Body of pancreas (tissue), 4 donors: ENCODE measurements at regions not wholly inside any gene's neighbourhood (a gene's known extent, or its start where the extent isn't known, plus 50 kb on each side); places are given as distances from the start of the nearest gene placed in this dataset.

Experiments
- CTCF ChIP-seq, 7 experiments: fragments of 450-650 bp in 4 of 7; fragments of 200-600 bp in 3 of 7; sonication (generic) in 3 of 7; IDR thresholded peaks; one replicate each; pipeline ENCODE4 v1.5.1; 2016 to 2019; ENCODE audit warnings: antibody characterized with exemption in 7 of 7
- POLR2A ChIP-seq, 3 donors: fragments of 450-650 bp; IDR thresholded peaks; one replicate each; pipeline ENCODE4 v1.6.1; 2016; ENCODE audit warnings: antibody characterized with exemption in 3 of 3, mild to moderate bottlenecking in 2 of 3

GRCh38 chr5:155082401-155082800 is 68.8 kb downstream of the KIF4B start:
- TF ChIP-seq CTCF (IDR thresholded peaks at IDR 0.05) = no peak
- TF ChIP-seq POLR2A (IDR thresholded peaks at IDR 0.05) = no peak
